Neuron (in vitro differentiated cells): ENCODE measurements at regions not wholly inside any gene's neighbourhood (a gene's known extent, or its start where the extent isn't known, plus 50 kb on each side); places are given as distances from the start of the nearest gene placed in this dataset.
"Not testable (repeated sequence)": the region's sequence is repeated elsewhere in the genome, so short reads cannot be mapped to it uniquely, and the experiment has no call there.

Experiments used
- H2AFZ ChIP-seq: one replicate; pipeline ENCODE4 v1.6.1; 2013; ENCODE audit warnings: low read depth, mild to moderate bottlenecking, inconsistent platforms, low read length, moderate library complexity
- H3K27me3 ChIP-seq: one replicate; pipeline ENCODE4 v1.6.1; 2013; ENCODE audit warnings: low read length; ENCODE audit not compliant: insufficient read depth
- H3K36me3 ChIP-seq: one replicate; pipeline ENCODE4 v1.6.1; 2013; ENCODE audit warnings: low read length; ENCODE audit not compliant: insufficient read depth
- H3K4me1 ChIP-seq: one replicate; pipeline ENCODE4 v1.6.1; 2013; ENCODE audit warnings: low read length; ENCODE audit not compliant: insufficient read depth
- H3K4me3 ChIP-seq: 2 replicates; pipeline ENCODE4 v1.5.1; 2013; ENCODE audit warnings: mild to moderate bottlenecking, low read length, moderate library complexity
- H3K9me3 ChIP-seq: one replicate; pipeline ENCODE4 v1.6.1; 2013; ENCODE audit warnings: low read length

DNA sequence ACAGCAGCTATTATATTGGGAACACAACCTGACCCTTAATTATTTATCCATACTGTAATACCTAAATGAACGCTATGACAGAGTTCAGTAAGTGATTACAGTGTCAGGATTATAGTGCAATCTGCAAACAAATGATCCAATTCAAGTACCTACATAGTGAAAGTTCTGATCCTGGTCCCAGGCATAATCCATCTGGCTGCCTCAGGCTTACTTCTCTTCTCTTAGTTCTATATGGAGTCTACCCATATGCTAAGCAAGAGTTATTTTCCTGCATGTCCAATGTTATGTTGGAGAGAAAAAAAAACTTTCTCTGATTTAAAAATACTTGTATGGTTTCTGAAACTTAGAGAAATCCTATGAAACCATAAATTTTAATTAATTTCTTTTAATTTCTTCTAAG, 1487.7 kb upstream of the SLC10A2 start:
- Histone ChIP-seq H3K9me3 (no peaks in the 10 kb centered on the region), H3K36me3 (no peaks in the 10 kb centered on the region), H3K27me3 (no peaks in the 10 kb centered on the region), H3K4me1 (no peaks in the 10 kb centered on the region), H2AFZ (no peak overlapping the region), H3K4me3 (no peak overlapping the region)

GRCh38 chr13:104553186-104553585, 1487.0 kb upstream of the SLC10A2 start:
- no peak overlapping the region for H3K4me3 ChIP-seq
- no peaks in the 10 kb centered on the region for H3K27me3 ChIP-seq
- H3K4me1 ChIP-seq = no peaks in the 10 kb centered on the region
- H3K9me3 ChIP-seq = no peaks in the 10 kb centered on the region
- H3K36me3 ChIP-seq = no peaks in the 10 kb centered on the region
- peak overlapping the region; percentile 57 for H2AFZ ChIP-seq

GRCh38 chr13:104534847-104535246, 1468.6 kb upstream of the SLC10A2 start:
- H2AFZ ChIP-seq = no peak overlapping the region
- no peaks in the 10 kb centered on the region for H3K27me3 ChIP-seq
- H3K4me1 ChIP-seq = peaks cover 24% of the 10 kb centered on the region
- H3K36me3 ChIP-seq = no peaks in the 10 kb centered on the region
- no peak overlapping the region for H3K4me3 ChIP-seq
- H3K9me3 ChIP-seq = no peaks in the 10 kb centered on the region

DNA sequence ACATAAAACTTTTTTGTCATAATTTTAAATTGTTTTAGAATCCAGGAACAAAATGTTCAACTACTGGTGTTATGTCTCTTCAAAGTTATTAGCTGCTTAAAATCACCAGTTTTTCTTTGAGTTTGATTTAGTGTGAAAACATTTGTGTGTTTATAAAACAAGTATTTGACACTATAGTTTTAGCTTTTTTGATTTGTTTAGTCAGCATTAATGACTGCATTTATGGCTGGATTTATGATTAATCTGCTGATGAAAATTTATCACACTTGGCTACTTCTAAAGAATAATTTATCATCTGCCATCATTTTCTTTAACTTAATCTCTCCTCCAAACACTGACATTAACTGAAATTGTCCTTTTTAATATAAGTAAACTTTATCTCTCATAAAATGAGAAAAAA, 1465.9 kb upstream of the SLC10A2 start:
- H3K4me1 ChIP-seq = peaks cover 22% of the 10 kb centered on the region
- H2AFZ ChIP-seq = no peak overlapping the region
- H3K9me3 ChIP-seq = no peaks in the 10 kb centered on the region
- no peak overlapping the region for H3K4me3 ChIP-seq
- H3K36me3 ChIP-seq = no peaks in the 10 kb centered on the region
- H3K27me3 ChIP-seq = no peaks in the 10 kb centered on the region

- H2AFZ ChIP-seq = no peak overlapping the region
- no peaks in the 10 kb centered on the region for H3K36me3 ChIP-seq
- no peak overlapping the region for H3K4me3 ChIP-seq
- H3K4me1 ChIP-seq = peaks cover 22% of the 10 kb centered on the region
- H3K9me3 ChIP-seq = no peaks in the 10 kb centered on the region
- no peaks in the 10 kb centered on the region for H3K27me3 ChIP-seq
Measured at GRCh38 chr13:104530741-104531140, 1464.5 kb upstream of the SLC10A2 start.

DNA sequence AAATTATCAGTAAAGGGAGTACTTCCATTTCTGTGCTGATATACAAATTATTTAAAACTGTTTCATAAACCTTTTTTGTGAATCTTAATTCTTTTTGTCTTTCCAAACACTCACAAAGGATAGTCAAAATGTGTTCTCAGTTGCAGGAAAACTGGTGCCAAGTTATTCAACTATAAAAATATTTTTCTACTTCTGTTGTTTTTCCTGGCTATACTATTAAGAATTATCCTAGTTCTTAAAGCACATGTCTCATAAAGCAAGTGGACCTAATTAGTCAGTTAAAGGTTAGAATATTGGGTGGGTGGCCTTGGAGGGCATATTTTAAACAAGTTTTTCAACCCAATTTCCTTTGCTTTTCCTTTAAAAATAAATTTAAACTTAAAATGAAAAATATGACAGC, 1460.3 kb upstream of the SLC10A2 start:
- H3K4me1 ChIP-seq = peaks cover 19% of the 10 kb centered on the region
- no peaks in the 10 kb centered on the region for H3K36me3 ChIP-seq
- H2AFZ ChIP-seq = no peak overlapping the region
- H3K9me3 ChIP-seq = peaks cover 4% of the 10 kb centered on the region
- H3K4me3 ChIP-seq = no peak overlapping the region
- H3K27me3 ChIP-seq = no peaks in the 10 kb centered on the region

DNA sequence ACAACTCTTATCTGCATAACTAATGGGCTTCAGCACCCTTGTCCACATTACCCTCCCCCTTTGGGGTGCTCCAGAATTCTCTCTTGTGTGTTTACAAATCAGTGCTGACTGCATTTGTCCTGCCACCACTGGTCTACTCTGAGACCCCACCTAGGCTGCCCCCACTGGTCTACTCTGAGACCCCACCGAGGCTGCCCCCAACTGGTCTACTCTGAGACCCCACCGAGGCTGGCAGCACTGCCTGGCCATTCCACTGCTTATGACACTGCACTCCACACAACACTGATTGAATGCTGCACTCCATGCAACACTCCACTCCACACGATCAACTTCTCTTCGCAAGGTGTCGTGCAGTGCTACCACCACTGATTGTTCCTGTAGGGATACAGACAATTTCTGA, 1459.2 kb upstream of the SLC10A2 start:
- no peaks in the 10 kb centered on the region for H3K36me3 ChIP-seq
- no peak overlapping the region for H2AFZ ChIP-seq

GRCh38 chr13:104522235-104523072, 1456.2 kb upstream of the SLC10A2 start:
- Histone ChIP-seq H3K9me3 (peaks cover 4% of the 10 kb centered on the region), H3K36me3 (no peaks in the 10 kb centered on the region), H2AFZ (no peak overlapping the region), H3K4me3 (no peak overlapping the region), H3K27me3 (no peaks in the 10 kb centered on the region), H3K4me1 (no peaks in the 10 kb centered on the region)

More for the DNA sequence above, 1459.2 kb upstream of the SLC10A2 start:
- Histone ChIP-seq H3K27me3 (no peaks in the 10 kb centered on the region), H3K4me1 (peaks cover 8% of the 10 kb centered on the region), H3K9me3 (peaks cover 4% of the 10 kb centered on the region), H3K4me3 (no peak overlapping the region)

DNA sequence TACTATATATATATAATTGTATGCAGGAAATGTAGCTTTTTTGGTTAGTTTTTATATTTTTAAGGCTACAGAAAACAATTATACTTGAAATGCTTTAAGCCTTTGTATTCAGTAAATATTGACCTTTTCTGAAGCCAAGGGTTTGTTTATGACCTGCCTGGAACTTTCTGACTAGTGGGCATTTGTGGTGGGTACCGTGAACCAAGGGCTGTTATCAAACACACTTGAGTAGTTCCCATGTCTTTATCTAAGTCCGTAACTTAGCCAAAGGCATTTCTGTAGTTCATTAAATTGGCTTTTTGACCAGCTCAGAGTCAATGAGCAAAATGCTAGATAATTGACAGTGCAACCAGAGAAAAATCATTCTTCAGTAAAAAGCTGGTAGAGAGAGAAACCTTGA, 1444.2 kb upstream of the SLC10A2 start:
- Histone ChIP-seq H3K27me3 (no peaks in the 10 kb centered on the region), H3K9me3 (no peaks in the 10 kb centered on the region), H3K36me3 (no peaks in the 10 kb centered on the region), H3K4me3 (no peak overlapping the region), H3K4me1 (no peaks in the 10 kb centered on the region), H2AFZ (no peak overlapping the region)

- H2AFZ ChIP-seq, H3K9me3 ChIP-seq, H3K36me3 ChIP-seq, H3K27me3 ChIP-seq, H3K4me1 ChIP-seq, H3K4me3 ChIP-seq: not testable (repeated sequence)
Measured at GRCh38 chr13:104493502-104493901, 1427.3 kb upstream of the SLC10A2 start.

DNA sequence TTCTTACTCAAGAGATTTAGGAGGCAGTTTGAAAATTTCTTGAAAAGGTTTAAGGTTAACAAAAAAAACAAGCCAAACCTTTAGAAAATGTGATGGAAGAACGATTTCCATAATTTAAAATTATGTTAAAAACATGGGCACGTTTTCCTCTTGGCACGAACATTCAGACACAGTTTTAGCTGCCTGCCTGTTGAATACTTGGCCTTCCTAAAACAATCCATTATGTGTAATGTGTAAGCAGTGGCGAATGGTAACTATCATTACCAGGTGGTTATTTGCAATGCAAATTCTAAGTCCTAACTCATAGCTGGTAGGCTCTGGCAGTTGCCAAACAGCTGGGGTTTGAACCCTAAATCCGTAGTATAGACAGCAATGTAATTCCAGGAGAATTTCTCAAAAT, 1425.7 kb upstream of the SLC10A2 start:
- Histone ChIP-seq H3K27me3 (no peaks in the 10 kb centered on the region), H3K4me1 (no peaks in the 10 kb centered on the region)

GRCh38 chr13:104487006-104487405, 1420.8 kb upstream of the SLC10A2 start:
- Histone ChIP-seq H3K36me3 (no peaks in the 10 kb centered on the region), H3K9me3 (no peaks in the 10 kb centered on the region), H2AFZ (no peak overlapping the region), H3K4me1 (no peaks in the 10 kb centered on the region), H3K27me3 (no peaks in the 10 kb centered on the region), H3K4me3 (no peak overlapping the region)

More for the DNA sequence above, 1425.7 kb upstream of the SLC10A2 start:
- Histone ChIP-seq H3K4me3 (no peak overlapping the region), H3K36me3 (no peaks in the 10 kb centered on the region), H2AFZ (peak overlapping the region; percentile 46), H3K9me3 (no peaks in the 10 kb centered on the region)

DNA sequence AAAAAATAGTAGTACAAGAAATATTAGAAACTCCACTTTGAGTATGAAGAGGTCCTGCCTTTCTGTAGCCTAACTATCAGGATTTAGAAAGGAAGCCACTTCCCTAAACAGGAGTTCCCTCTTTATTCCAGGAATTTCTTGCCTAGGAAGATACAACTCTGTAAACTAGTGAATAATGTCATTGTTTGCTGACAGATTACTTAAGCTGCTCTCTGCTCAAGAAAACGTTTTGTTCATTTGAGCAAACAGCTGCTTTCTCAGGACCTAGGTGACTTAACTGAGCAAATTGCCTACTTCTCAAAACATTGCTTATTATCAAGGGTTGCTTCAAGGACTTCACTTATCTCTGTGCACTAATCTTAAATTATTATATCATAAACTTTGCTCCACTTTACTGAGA, 1419.4 kb upstream of the SLC10A2 start:
- no peaks in the 10 kb centered on the region for H3K36me3 ChIP-seq
- H3K4me1 ChIP-seq = no peaks in the 10 kb centered on the region
- no peak overlapping the region for H2AFZ ChIP-seq
- H3K27me3 ChIP-seq = no peaks in the 10 kb centered on the region
- H3K4me3 ChIP-seq = no peak overlapping the region
- no peaks in the 10 kb centered on the region for H3K9me3 ChIP-seq

GRCh38 chr13:104483631-104484030, 1417.4 kb upstream of the SLC10A2 start:
- H3K9me3 ChIP-seq = peaks cover 7% of the 10 kb centered on the region
- no peaks in the 10 kb centered on the region for H3K27me3 ChIP-seq
- no peaks in the 10 kb centered on the region for H3K4me1 ChIP-seq
- H2AFZ ChIP-seq = no peak overlapping the region
- H3K4me3 ChIP-seq = no peak overlapping the region
- H3K36me3 ChIP-seq = no peaks in the 10 kb centered on the region
